T-cell (primary cell): ENCODE measurements at regions not wholly inside any gene's neighbourhood (a gene's known extent, or its start where the extent isn't known, plus 50 kb on each side); places are given as distances from the start of the nearest gene placed in this dataset.

Source experiments
- ATAC-seq, 4 experiments: fragments of 200-7000 bp in 3 of 4; fragments of 150-1000 bp in 1 of 4; cut with Tn5 transposase; replicated peaks in 1 of 4; 1 replicate in 3 of 4; 2 replicates in 1 of 4; pipeline ENCODE4 v1.10.0; 2021; ENCODE audit warnings: moderate library complexity in 3 of 4, mild to moderate bottlenecking in 2 of 4, moderate number of reproducible peaks in 1 of 4
- CTCF ChIA-PET, 2 donors: fragments of 300-600 bp; sonication (Branson Sonifier 250); formaldehyde crosslinking; loops; one replicate each; lab custom pipeline; 2022; ENCODE audit warnings: antibody characterized with exemption in 2 of 2; lab: Charles Lee
- POLR2A ChIA-PET, 2 donors: fragments of 300-600 bp; sonication (Branson Sonifier 250); formaldehyde crosslinking; loops; one replicate each; lab custom pipeline; 2022; ENCODE audit warnings: antibody characterized with exemption in 2 of 2; lab: Charles Lee
- DNase-seq, 35 experiments: peaks; one replicate each; pipeline versions ENCODE4 v3.0.0 to v3.0.0-alpha.2; 2013 to 2023
- H3K27ac ChIP-seq: one replicate; pipeline ENCODE4 v1.5.1; 2013; ENCODE audit warnings: low read length
- H3K27me3 ChIP-seq, 2 experiments: replicated peaks in 1 of 2; 1 replicate in 1 of 2; 2 replicates in 1 of 2; pipeline versions ENCODE4 v1.6.1 to v1.7.0; 2013; ENCODE audit warnings: low read length in 1 of 2, mixed read lengths in 1 of 2; ENCODE audit not compliant: control insufficient read depth in 2 of 2, insufficient read depth in 2 of 2; ENCODE audit errors: extremely low read depth in 1 of 2
- H3K36me3 ChIP-seq, 2 donors: 1 replicate in 1 of 2; 2 replicates in 1 of 2; pipeline versions ENCODE4 v1.6.1 to v1.7.0; 2013; ENCODE audit warnings: low read length in 1 of 2; ENCODE audit not compliant: control insufficient read depth in 2 of 2, insufficient read depth in 1 of 2; ENCODE audit errors: extremely low read depth in 1 of 2
- H3K4me1 ChIP-seq, 2 experiments: 1 replicate in 1 of 2; 2 replicates in 1 of 2; pipeline versions ENCODE4 v1.6.1 to v1.7.0; 2013; ENCODE audit warnings: low read length in 2 of 2, mixed read lengths in 1 of 2; ENCODE audit not compliant: insufficient read depth in 2 of 2, control insufficient read depth in 1 of 2; ENCODE audit errors: extremely low read depth in 1 of 2
- H3K4me3 ChIP-seq, 2 donors: 1 replicate in 1 of 2; 2 replicates in 1 of 2; pipeline versions ENCODE4 v1.5.1 to v1.7.0; 2013; ENCODE audit warnings: mild to moderate bottlenecking in 2 of 2, low read length in 1 of 2, moderate library complexity in 1 of 2; ENCODE audit not compliant: control insufficient read depth in 1 of 2; ENCODE audit errors: extremely low read depth in 1 of 2
- H3K9me3 ChIP-seq: 2 replicates; pipeline ENCODE4 v1.7.0; 2013
- H3K27ac Mint-ChIP-seq, 2 donors: one replicate each; pipeline ENCODE4 v1.8.0; 2020 to 2021; ENCODE audit warnings: mild to moderate bottlenecking in 2 of 2, mixed read lengths in 2 of 2
- H3K27me3 Mint-ChIP-seq, 2 donors: one replicate each; pipeline ENCODE4 v1.8.0; 2021 to 2022; ENCODE audit warnings: mixed read lengths in 2 of 2
- H3K36me3 Mint-ChIP-seq: one replicate; pipeline ENCODE4 v1.8.0; 2021; ENCODE audit warnings: mixed read lengths
- H3K4me1 Mint-ChIP-seq, 3 donors: one replicate each; pipeline ENCODE4 v1.8.0; 2020 to 2022; ENCODE audit warnings: mixed read lengths in 3 of 3, mild to moderate bottlenecking in 1 of 3
- H3K4me3 Mint-ChIP-seq, 3 donors: one replicate each; pipeline ENCODE4 v1.8.0; 2020 to 2022; ENCODE audit warnings: mild to moderate bottlenecking in 3 of 3, mixed read lengths in 3 of 3, moderate library complexity in 3 of 3
- H3K9me3 Mint-ChIP-seq, 3 donors: one replicate each; pipeline ENCODE4 v1.8.0; 2020 to 2022; ENCODE audit warnings: mixed read lengths in 3 of 3
- WGBS: methylation state at CpG from one replicate; pipeline ENCODE4 v1.1.5; 2013; ENCODE audit warnings: missing lambda C conversion rate; ENCODE audit not compliant: insufficient coverage; 5-methylcytosine and 5-hydroxymethylcytosine counted together

GRCh38 chr20:40232273-40232672 is 456.8 kb downstream of the MAFB start:
- Mint-ChIP-seq H3K36me3 (no peaks in the 10 kb centered on the region), H3K4me1 (no peaks in the 10 kb centered on the region), H3K4me3 (no peak overlapping the region), H3K27ac (no peak overlapping the region), H3K27me3 (peaks cover 0 to 12% of the 10 kb centered on the region in 2 donors), H3K9me3 (peaks cover 0 to 2% (median 0%) of the 10 kb centered on the region in 3 donors)
- Histone ChIP-seq H3K27me3 (peaks cover 0 to 4% of the 10 kb centered on the region in 2 experiments), H3K9me3 (no peaks in the 10 kb centered on the region), H3K4me1 (no peaks in the 10 kb centered on the region), H3K36me3 (no peaks in the 10 kb centered on the region), H3K4me3 (no peak overlapping the region), H3K27ac (no peak overlapping the region)
- ChIA-PET POLR2A (no interaction called here), CTCF (interaction anchor here in 1 of 2 donors (0.7 kb wide), 1 partner anchor 14 kb away, joined by 4 read pairs; no protein-coding TSS in a partner anchor)
- no peak for DNase-seq
- no CpG with 5 or more reads among the region's 1 CpG for WGBS
- no peak for ATAC-seq

GRCh38 chr20:40230486-40230885 is 458.6 kb downstream of the MAFB start:
- no peaks in the 10 kb centered on the region for H3K36me3 Mint-ChIP-seq
- no peak overlapping the region for H3K4me3 ChIP-seq
- DNase-seq (no peak), ATAC-seq (no peak)
- ChIA-PET POLR2A (interaction anchor here in 1 of 2 donors (0.5 kb wide), 1 partner anchor 121 kb away, joined by 3 read pairs; no protein-coding TSS in a partner anchor), CTCF (no interaction called here)
- no peaks in the 10 kb centered on the region for H3K4me1 Mint-ChIP-seq
- H3K27ac ChIP-seq = no peak overlapping the region
- peaks cover 0 to 4% of the 10 kb centered on the region in 2 experiments for H3K27me3 ChIP-seq
- no peak overlapping the region for H3K27ac Mint-ChIP-seq
- peaks cover 0 to 12% of the 10 kb centered on the region in 2 donors for H3K27me3 Mint-ChIP-seq
- no peaks in the 10 kb centered on the region for H3K4me1 ChIP-seq
- no peaks in the 10 kb centered on the region for H3K9me3 ChIP-seq
- H3K36me3 ChIP-seq = no peaks in the 10 kb centered on the region
- no peaks in the 10 kb centered on the region for H3K9me3 Mint-ChIP-seq
- H3K4me3 Mint-ChIP-seq = no peak overlapping the region

- H3K9me3 Mint-ChIP-seq = peaks cover 0 to 4% (median 0%) of the 10 kb centered on the region in 3 donors
- H3K4me1 Mint-ChIP-seq = no peaks in the 10 kb centered on the region
- no CpG with 5 or more reads among the region's 2 CpGs for WGBS
These were observed 463.4 kb downstream of the MAFB start for GRCh38 chr20:40225596-40225995.

GRCh38 chr20:40223810-40224209 is 465.2 kb downstream of the MAFB start:
- Mint-ChIP-seq H3K9me3 (peaks cover 0 to 4% (median 0%) of the 10 kb centered on the region in 3 donors), H3K4me3 (no peak overlapping the region), H3K36me3 (no peaks in the 10 kb centered on the region), H3K27me3 (peaks cover 0 to 4% of the 10 kb centered on the region in 2 donors), H3K27ac (no peak overlapping the region), H3K4me1 (no peaks in the 10 kb centered on the region)
- ChIA-PET POLR2A (no interaction called here), CTCF (no interaction called here)
- DNase-seq (no peak), ATAC-seq (no peak)
- H3K4me3 ChIP-seq = no peak overlapping the region
- H3K27me3 ChIP-seq = no peaks in the 10 kb centered on the region
- WGBS = no CpG with 5 or more reads among the region's 3 CpGs
- H3K36me3 ChIP-seq = no peaks in the 10 kb centered on the region
- no peaks in the 10 kb centered on the region for H3K9me3 ChIP-seq
- H3K4me1 ChIP-seq = no peaks in the 10 kb centered on the region
- H3K27ac ChIP-seq = no peak overlapping the region

More at GRCh38 chr20:40225596-40225995, 463.4 kb downstream of the MAFB start:
- no peaks in the 10 kb centered on the region for H3K9me3 ChIP-seq
- Mint-ChIP-seq H3K27me3 (peaks cover 0 to 7% of the 10 kb centered on the region in 2 donors), H3K36me3 (no peaks in the 10 kb centered on the region), H3K27ac (no peak overlapping the region), H3K4me3 (no peak overlapping the region)
- ChIA-PET CTCF (no interaction called here), POLR2A (no interaction called here)
- no peaks in the 10 kb centered on the region for H3K4me1 ChIP-seq
- H3K27me3 ChIP-seq = peaks cover 0 to 4% of the 10 kb centered on the region in 2 experiments
- no peaks in the 10 kb centered on the region for H3K36me3 ChIP-seq
- DNase-seq = no peak
- H3K27ac ChIP-seq = no peak overlapping the region
- no peak for ATAC-seq
- no peak overlapping the region for H3K4me3 ChIP-seq

- ATAC-seq (no peak), DNase-seq (no peak)
- CTCF ChIA-PET = no interaction called here
- Histone ChIP-seq H3K4me1 (no peaks in the 10 kb centered on the region), H3K4me3 (no peak overlapping the region), H3K9me3 (no peaks in the 10 kb centered on the region), H3K27me3 (no peaks in the 10 kb centered on the region), H3K27ac (no peak overlapping the region), H3K36me3 (no peaks in the 10 kb centered on the region)
- H3K4me1 Mint-ChIP-seq = no peaks in the 10 kb centered on the region
- H3K4me3 Mint-ChIP-seq = no peak overlapping the region
- no peaks in the 10 kb centered on the region for H3K36me3 Mint-ChIP-seq
- H3K27ac Mint-ChIP-seq = no peak overlapping the region
- WGBS = no CpG with 5 or more reads among the region's 2 CpGs
- H3K27me3 Mint-ChIP-seq = peaks cover 0 to 4% of the 10 kb centered on the region in 2 donors
- POLR2A ChIA-PET = no interaction called here
- H3K9me3 Mint-ChIP-seq = peaks cover 0 to 7% (median 0%) of the 10 kb centered on the region in 3 donors
These were observed 470.1 kb downstream of the MAFB start for GRCh38 chr20:40218971-40219370.

GRCh38 chr20:40218316-40218969 is 470.6 kb downstream of the MAFB start:
- Mint-ChIP-seq H3K9me3 (peaks cover 0 to 7% (median 0%) of the 10 kb centered on the region in 3 donors), H3K4me3 (no peak overlapping the region), H3K36me3 (no peaks in the 10 kb centered on the region), H3K27me3 (peaks cover 0 to 4% of the 10 kb centered on the region in 2 donors), H3K27ac (no peak overlapping the region), H3K4me1 (no peaks in the 10 kb centered on the region)
- H3K4me1 ChIP-seq = no peaks in the 10 kb centered on the region
- H3K27me3 ChIP-seq = no peaks in the 10 kb centered on the region
- 75% methylated on average over 4 of the region's 7 CpGs for WGBS
- ATAC-seq = no peak
- H3K4me3 ChIP-seq = no peak overlapping the region
- H3K27ac ChIP-seq = no peak overlapping the region
- DNase-seq = no peak
- no peaks in the 10 kb centered on the region for H3K36me3 ChIP-seq
- POLR2A ChIA-PET = no interaction called here
- no peaks in the 10 kb centered on the region for H3K9me3 ChIP-seq
- CTCF ChIA-PET = interaction anchor here in 1 of 2 donors (0.6 kb wide), 1 partner anchor 14 kb away, joined by 4 read pairs; no protein-coding TSS in a partner anchor
